GM10266 (cell line): ENCODE measurements at regions not wholly inside any gene's neighbourhood (a gene's known extent, or its start where the extent isn't known, plus 50 kb on each side); places are given as distances from the start of the nearest gene placed in this dataset.

Experiments
- DNase-seq: peaks from one replicate; pipeline ENCODE4 v3.0.0; 2012; ENCODE audit errors: extremely low spot score
- CTCF ChIP-seq: IDR thresholded peaks from 2 replicates; pipeline ENCODE4 v1.5.1; 2012; ENCODE audit warnings: mild to moderate bottlenecking, low read depth; ENCODE audit not compliant: control insufficient read depth, insufficient read depth; ENCODE audit errors: missing control alignments

DNA sequence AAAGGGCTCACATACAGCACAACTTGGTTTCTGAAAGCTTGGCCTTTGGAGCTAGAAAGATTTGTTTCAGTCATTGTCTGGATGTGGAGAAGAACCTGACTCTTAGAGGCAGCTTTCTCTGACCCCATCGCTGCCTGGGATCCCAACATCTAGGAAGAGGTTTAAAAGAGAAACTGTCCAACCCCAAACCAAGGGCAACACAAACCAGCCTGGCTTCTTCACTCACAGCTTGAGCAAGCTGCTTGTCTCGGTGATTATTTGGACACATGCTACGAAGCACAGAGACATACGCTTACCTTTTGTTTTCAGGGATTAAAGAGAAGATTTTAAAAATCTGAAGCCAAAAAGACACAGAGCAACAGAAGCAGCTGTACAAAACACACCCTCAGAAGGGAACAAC is 109.8 kb downstream of the ETS2 start:
- no peak for TF ChIP-seq CTCF
- no peak for DNase-seq

- DNase-seq, result no peak
- no peak for TF ChIP-seq CTCF
These were observed 109.0 kb downstream of the ETS2 start for GRCh38 chr21:38914528-38915293.

DNA sequence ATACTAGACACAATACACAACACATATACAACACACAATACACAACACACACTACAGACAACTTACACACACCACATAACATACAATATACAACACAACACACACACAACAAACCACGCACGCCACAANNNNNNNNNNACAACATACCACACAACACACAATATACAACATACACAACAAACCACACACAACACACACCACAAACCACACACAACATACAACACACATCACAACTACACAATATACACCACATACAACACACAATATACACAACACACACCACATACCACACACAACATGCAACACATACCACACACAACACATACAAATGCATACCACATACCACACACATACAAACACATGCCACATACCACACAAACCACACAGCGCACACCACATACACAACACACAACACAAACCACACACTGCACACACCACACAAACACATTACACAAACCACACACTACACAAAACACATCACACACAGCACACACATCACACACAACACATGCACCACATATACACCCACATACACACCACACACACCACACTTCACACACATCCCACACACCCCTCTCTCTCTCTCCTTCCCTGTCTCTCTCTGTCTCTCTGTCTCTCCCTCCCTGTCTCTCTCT is 108.3 kb downstream of the ETS2 start:
- DNase-seq, result no peak
- TF ChIP-seq CTCF, result no peak

DNA sequence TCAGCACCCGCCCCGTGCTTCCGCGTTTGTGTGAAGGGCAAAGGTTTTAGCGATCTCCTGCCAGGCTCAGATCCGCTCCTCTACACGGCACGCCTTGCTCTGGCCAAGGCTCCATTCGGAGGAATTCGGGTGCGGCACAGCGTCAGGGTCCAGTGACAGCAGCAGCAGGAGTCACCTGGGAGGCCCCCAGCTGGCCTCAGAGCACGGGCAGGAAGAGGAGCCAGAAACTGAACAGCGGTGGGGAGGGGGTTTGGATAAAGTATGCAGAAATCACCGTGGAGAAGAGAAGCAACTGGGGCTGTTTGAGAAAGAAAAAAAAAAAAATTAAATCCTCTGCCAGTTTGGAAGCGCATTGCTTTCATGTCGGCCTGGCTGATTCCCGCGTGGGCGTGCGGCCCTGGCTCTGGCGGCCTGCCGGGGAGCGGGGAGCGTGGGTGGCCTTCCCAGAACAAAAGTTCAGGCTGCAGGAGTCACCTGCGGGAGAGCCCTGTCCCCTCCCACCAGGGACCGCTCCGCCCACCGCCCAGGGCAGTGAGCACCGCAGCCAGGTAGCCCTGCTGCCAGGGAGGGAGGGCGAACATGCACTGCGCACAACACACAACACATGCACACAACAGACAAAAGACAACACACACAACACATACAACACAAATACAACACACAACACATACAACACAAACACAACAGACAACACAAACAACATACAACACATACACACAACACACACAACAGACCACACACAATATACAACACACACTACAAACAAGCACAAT is 107.6 kb downstream of the ETS2 start:
- no peak for TF ChIP-seq CTCF

DNA sequence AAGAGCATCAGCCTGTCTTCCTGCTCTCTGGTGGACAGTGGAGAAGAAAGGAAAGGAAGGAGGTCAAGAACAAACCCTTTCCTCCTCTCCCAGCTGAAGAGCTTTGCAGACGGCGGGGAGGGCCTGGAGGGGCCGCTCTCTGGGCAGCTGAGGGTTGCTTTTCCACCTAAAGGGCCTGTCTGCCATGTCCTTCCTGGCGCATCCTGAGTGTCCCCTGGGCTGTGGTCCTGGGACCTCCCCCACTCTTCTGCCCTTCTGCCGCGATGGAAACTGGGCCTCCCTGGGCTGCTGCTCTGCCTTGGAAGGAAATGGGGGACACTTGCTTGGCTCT is 107.0 kb downstream of the ETS2 start:
- DNase-seq, result no peak
- no peak for TF ChIP-seq CTCF

More for the DNA sequence above, 107.6 kb downstream of the ETS2 start:
- no peak for DNase-seq

GRCh38 chr21:38912102-38912629 is 106.4 kb downstream of the ETS2 start:
- TF ChIP-seq CTCF, result no peak
- DNase-seq, result no peak

- no peak for DNase-seq
- TF ChIP-seq CTCF, result no peak
These were observed 105.9 kb downstream of the ETS2 start for GRCh38 chr21:38911484-38912101.
